GM12878 (cell line): ENCODE measurements at regions not wholly inside any gene's neighbourhood (a gene's known extent, or its start where the extent isn't known, plus 50 kb on each side); places are given as distances from the start of the nearest gene placed in this dataset.
A peak's percentile ranks its signal among the peaks of the same experiment; 100 is the strongest.

Experiments used
- ATAC-seq: fragments of 200-7000 bp; cut with Tn5 transposase; 3 replicates; pipeline ENCODE4 v1.9.1; 2020; ENCODE audit warnings: mild to moderate bottlenecking, moderate library complexity
- BruUV-seq: library from RNA; stranded (reverse); fragments of 400-500 nt; replicated peaks from 2 replicates; lab custom pipeline; 2021; lab: Mats Ljungman, UMichigan
- CTCF ChIA-PET: fragments of 300-600 bp; sonication (Branson Sonifier 250); formaldehyde crosslinking; extraction: SDS; loops from one replicate; lab custom pipeline; 2021; ENCODE audit warnings: inconsistent platforms; lab: Yijun Ruan, JAX
- POLR2A ChIA-PET: fragments of 350-600 bp; formaldehyde crosslinking; extraction: SDS; loops from one replicate; lab custom pipeline; 2021; ENCODE audit warnings: inconsistent platforms; lab: Charles Lee
- RAD21 ChIA-PET: fragments of 300-600 bp; sonication (Branson Sonifier 250); formaldehyde crosslinking; loops from one replicate; lab custom pipeline; 2023; ENCODE audit warnings: antibody characterized with exemption; ENCODE audit not compliant: unreplicated experiment; lab: Charles Lee
- SMC1A ChIA-PET: fragments of 300-600 bp; sonication (Branson Sonifier 250); formaldehyde crosslinking; loops from one replicate; lab custom pipeline; 2023; ENCODE audit not compliant: unreplicated experiment, uncharacterized antibody; lab: Charles Lee
- DNase-seq: peaks from one replicate; pipeline ENCODE4 v3.0.0-alpha.2; 2011; ENCODE audit warnings: low read depth, low spot score
- FAIRE-seq: peaks from 3 replicates; lab custom pipeline; 2011; peaks lifted over from hg19 to GRCh38; lab: Jason Lieb, UNC
- H2AFZ ChIP-seq: 2 replicates; pipeline ENCODE4 v1.6.0; 2011; ENCODE audit warnings: low read depth, low read length, control low read depth; ENCODE audit not compliant: control insufficient read depth
- H3K27ac ChIP-seq: 2 replicates; pipeline ENCODE4 v1.5.1; 2011; ENCODE audit warnings: control low read depth; ENCODE audit not compliant: control insufficient read depth, insufficient read depth
- H3K27me3 ChIP-seq, 2 experiments: replicated peaks in 1 of 2; 2 replicates each; pipeline versions ENCODE4 v1.6.0 to v1.6.1; 2011; ENCODE audit warnings: low read length in 1 of 2; ENCODE audit not compliant: control insufficient read depth in 2 of 2, insufficient read depth in 2 of 2
- H3K36me3 ChIP-seq, 2 experiments: 2 replicates each; pipeline ENCODE4 v1.5.1; 2011; ENCODE audit warnings: low read length in 1 of 2; ENCODE audit not compliant: control insufficient read depth in 2 of 2, insufficient read depth in 2 of 2
- H3K4me1 ChIP-seq: 2 replicates; pipeline ENCODE4 v1.6.1; 2011; ENCODE audit warnings: mild to moderate bottlenecking, low read length, moderate library complexity, mixed read lengths; ENCODE audit not compliant: control insufficient read depth, insufficient read depth
- H3K4me2 ChIP-seq: 2 replicates; pipeline ENCODE4 v1.6.0; 2011; ENCODE audit warnings: control low read depth; ENCODE audit not compliant: control insufficient read depth, insufficient read depth
- H3K4me3 ChIP-seq: fragments of 200-600 bp; sonication (generic); 2 replicates; pipeline ENCODE4 v1.5.1; 2016
- H3K79me2 ChIP-seq: 2 replicates; pipeline ENCODE4 v1.6.0; 2011; ENCODE audit warnings: low read length; ENCODE audit not compliant: control insufficient read depth, insufficient read depth
- H3K9ac ChIP-seq: 2 replicates; pipeline ENCODE4 v1.8.0; 2011; ENCODE audit warnings: low read length, control low read depth, mixed read lengths; ENCODE audit not compliant: control insufficient read depth, insufficient read depth
- H3K9me3 ChIP-seq: replicated peaks from 3 replicates; pipeline ENCODE4 v1.5.1; 2011; ENCODE audit warnings: mild to moderate bottlenecking, low read length; ENCODE audit not compliant: control insufficient read depth, insufficient read depth
- H4K20me1 ChIP-seq: 2 replicates; pipeline ENCODE4 v1.6.0; 2011; ENCODE audit not compliant: control insufficient read depth, insufficient read depth
- ATF7 ChIP-seq: fragments of 450-650 bp; IDR thresholded peaks from 2 replicates; pipeline ENCODE4 v1.6.1; 2016; ENCODE audit warnings: low read depth, mild to moderate bottlenecking
- IRF4 ChIP-seq: IDR thresholded peaks from 2 replicates; pipeline ENCODE4 v1.6.1; 2011; ENCODE audit warnings: low read depth, low read length
- YY1 ChIP-seq: IDR thresholded peaks from 2 replicates; pipeline ENCODE4 v1.6.1; 2011; ENCODE audit warnings: low read depth, mild to moderate bottlenecking, low read length
- ZNF384 ChIP-seq: IDR thresholded peaks from 2 replicates; pipeline ENCODE4 v1.6.1; 2012; ENCODE audit warnings: low read depth, mild to moderate bottlenecking, low read length, improper control_type of control experiment, borderline replicate concordance
- WGBS: methylation state at CpG from one replicate; pipeline ENCODE4 v1.1.6; 2016; ENCODE audit warnings: low lambda C conversion rate; ENCODE audit not compliant: insufficient replicate concordance, insufficient coverage; ENCODE audit errors: missing lambda C conversion rate; 5-methylcytosine and 5-hydroxymethylcytosine counted together
- in situ Hi-C: fragments of 300-500 bp; cut with MboI; formaldehyde crosslinking; loops from 9 replicates; pipeline ENCODE4 v1.14.3; 2018; ENCODE audit warnings: mixed read lengths
- intact Hi-C: fragments of 100-400 bp; cut with micrococcal nuclease; formaldehyde crosslinking; loops from one replicate; pipeline ENCODE4 v1.14.2; 2022; ENCODE audit not compliant: unreplicated experiment
- TF ChIP-seq, protein P1 (sequence below), 3 experiments: IDR thresholded peaks in 2 of 3; conservative IDR thresholded peaks in 1 of 3; 2 replicates each; pipeline ENCODE4 v1.5.1; 2011; ENCODE audit warnings: low read depth in 3 of 3, low read length in 3 of 3, mild to moderate bottlenecking in 3 of 3, control low read depth in 2 of 3, moderate library complexity in 2 of 3, inconsistent platforms in 1 of 3, mixed read lengths in 1 of 3; ENCODE audit not compliant: control insufficient read depth in 2 of 3, insufficient read depth in 1 of 3; ENCODE audit errors: extremely low read depth in 1 of 3

- peak; percentile 27; the same call in 1 of the 3 replicates for ATAC-seq
- Histone ChIP-seq H3K4me3 (no peak overlapping the region), H4K20me1 (no peaks in the 10 kb centered on the region), H3K27me3 (no peaks in the 10 kb centered on the region), H3K9ac (no peak overlapping the region), H3K79me2 (no peaks in the 10 kb centered on the region), H3K36me3 (no peaks in the 10 kb centered on the region), H3K4me2 (no peak overlapping the region), H3K9me3 (no peaks in the 10 kb centered on the region; the same call in 2 of the 3 replicates), H3K27ac (no peak overlapping the region), H3K4me1 (no peaks in the 10 kb centered on the region), H2AFZ (no peak overlapping the region)
- DNase-seq, result no peak
- ChIA-PET POLR2A (no interaction called here), CTCF (no interaction called here), SMC1A (no interaction called here), RAD21 (no interaction called here)
- BruUV-seq, result no TSS peak
- in situ Hi-C loops (no loop called here), intact Hi-C loops (no loop called here)
- no peak for TF ChIP-seq ZNF384
- TF ChIP-seq, protein P1, sequence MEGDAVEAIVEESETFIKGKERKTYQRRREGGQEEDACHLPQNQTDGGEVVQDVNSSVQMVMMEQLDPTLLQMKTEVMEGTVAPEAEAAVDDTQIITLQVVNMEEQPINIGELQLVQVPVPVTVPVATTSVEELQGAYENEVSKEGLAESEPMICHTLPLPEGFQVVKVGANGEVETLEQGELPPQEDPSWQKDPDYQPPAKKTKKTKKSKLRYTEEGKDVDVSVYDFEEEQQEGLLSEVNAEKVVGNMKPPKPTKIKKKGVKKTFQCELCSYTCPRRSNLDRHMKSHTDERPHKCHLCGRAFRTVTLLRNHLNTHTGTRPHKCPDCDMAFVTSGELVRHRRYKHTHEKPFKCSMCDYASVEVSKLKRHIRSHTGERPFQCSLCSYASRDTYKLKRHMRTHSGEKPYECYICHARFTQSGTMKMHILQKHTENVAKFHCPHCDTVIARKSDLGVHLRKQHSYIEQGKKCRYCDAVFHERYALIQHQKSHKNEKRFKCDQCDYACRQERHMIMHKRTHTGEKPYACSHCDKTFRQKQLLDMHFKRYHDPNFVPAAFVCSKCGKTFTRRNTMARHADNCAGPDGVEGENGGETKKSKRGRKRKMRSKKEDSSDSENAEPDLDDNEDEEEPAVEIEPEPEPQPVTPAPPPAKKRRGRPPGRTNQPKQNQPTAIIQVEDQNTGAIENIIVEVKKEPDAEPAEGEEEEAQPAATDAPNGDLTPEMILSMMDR (IDR thresholded peaks at IDR 0.05 in 2 of 3, conservative IDR thresholded peaks at IDR 0.05 in 1 of 3; ENCODE audit: control insufficient read depth in 2 of 3, extremely low read depth in 1 of 3, insufficient read depth in 1 of 3, low read depth in 3 of 3, low read length in 3 of 3), result peak; percentile 9 to 26 (median 20); a peak in 2 of 6 replicates
- no peak for TF ChIP-seq ATF7
- FAIRE-seq, result no peak
- WGBS, result 38% methylated on average over 12 of the region's 12 CpGs
Measured at GRCh38 chr5:148005788-148006520, 57.8 kb upstream of the SPINK5 start.

- CTCF ChIA-PET, result no interaction called here
- in situ Hi-C loops, result no loop called here
Measured at GRCh38 chr5:148003226-148003625, 60.6 kb upstream of the SPINK5 start.

More at GRCh38 chr5:148003226-148003625, 60.6 kb upstream of the SPINK5 start:
- no peaks in the 10 kb centered on the region for H3K79me2 ChIP-seq
- no peak overlapping the region for H3K27ac ChIP-seq
- H3K9me3 ChIP-seq, result no peaks in the 10 kb centered on the region; the same call in 2 of the 3 replicates
- no peak overlapping the region for H3K4me2 ChIP-seq
- no TSS peak for BruUV-seq
- DNase-seq (no peak), ATAC-seq (no peak), FAIRE-seq (no peak)
- ChIA-PET POLR2A (no interaction called here), RAD21 (no interaction called here), SMC1A (no interaction called here)
- no peaks in the 10 kb centered on the region for H3K36me3 ChIP-seq
- intact Hi-C loops, result no loop called here
- no peaks in the 10 kb centered on the region for H3K4me1 ChIP-seq
- H2AFZ ChIP-seq, result no peak overlapping the region
- H3K9ac ChIP-seq, result no peak overlapping the region
- H3K27me3 ChIP-seq, result no peaks in the 10 kb centered on the region
- H4K20me1 ChIP-seq, result no peaks in the 10 kb centered on the region
- no peak overlapping the region for H3K4me3 ChIP-seq
- TF ChIP-seq IRF4 (no peak), YY1 (no peak)
